ENCODE measurements at regions not wholly inside any gene's neighbourhood (a gene's known extent, or its start where the extent isn't known, plus 50 kb on each side); places are given as distances from the start of the nearest gene placed in this dataset.

DNA sequence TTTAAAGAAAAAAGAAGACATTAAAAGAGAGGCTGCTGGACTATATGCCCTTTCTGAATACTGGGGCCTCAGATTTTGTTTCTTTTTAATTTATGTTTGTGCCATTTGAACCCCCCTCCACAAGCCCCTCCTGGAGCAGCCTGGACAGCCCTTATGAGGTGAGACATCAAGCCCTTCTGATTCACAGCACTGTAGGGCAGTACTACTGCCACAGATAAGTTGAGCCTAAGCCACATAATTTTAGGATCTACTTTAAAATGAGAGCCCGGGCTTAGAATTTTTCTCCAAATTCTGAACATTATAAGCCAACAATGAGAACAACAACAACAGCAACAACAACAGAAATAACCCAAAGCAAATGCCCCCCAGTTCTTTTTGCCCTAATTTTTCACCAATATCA lies 256.9 kb upstream of the SALL1 start:
- TF ChIP-seq, protein P1, sequence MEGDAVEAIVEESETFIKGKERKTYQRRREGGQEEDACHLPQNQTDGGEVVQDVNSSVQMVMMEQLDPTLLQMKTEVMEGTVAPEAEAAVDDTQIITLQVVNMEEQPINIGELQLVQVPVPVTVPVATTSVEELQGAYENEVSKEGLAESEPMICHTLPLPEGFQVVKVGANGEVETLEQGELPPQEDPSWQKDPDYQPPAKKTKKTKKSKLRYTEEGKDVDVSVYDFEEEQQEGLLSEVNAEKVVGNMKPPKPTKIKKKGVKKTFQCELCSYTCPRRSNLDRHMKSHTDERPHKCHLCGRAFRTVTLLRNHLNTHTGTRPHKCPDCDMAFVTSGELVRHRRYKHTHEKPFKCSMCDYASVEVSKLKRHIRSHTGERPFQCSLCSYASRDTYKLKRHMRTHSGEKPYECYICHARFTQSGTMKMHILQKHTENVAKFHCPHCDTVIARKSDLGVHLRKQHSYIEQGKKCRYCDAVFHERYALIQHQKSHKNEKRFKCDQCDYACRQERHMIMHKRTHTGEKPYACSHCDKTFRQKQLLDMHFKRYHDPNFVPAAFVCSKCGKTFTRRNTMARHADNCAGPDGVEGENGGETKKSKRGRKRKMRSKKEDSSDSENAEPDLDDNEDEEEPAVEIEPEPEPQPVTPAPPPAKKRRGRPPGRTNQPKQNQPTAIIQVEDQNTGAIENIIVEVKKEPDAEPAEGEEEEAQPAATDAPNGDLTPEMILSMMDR (IDR thresholded peaks at IDR 0.05; ENCODE audit: low read depth, low read length), result no peak
- no peak for TF ChIP-seq EZH2phosphoT487 (IDR thresholded peaks at IDR 0.05; ENCODE audit: low read depth)
